ENCODE measurements at regions not wholly inside any gene's neighbourhood (a gene's known extent, or its start where the extent isn't known, plus 50 kb on each side); places are given as distances from the start of the nearest gene placed in this dataset.

DNA sequence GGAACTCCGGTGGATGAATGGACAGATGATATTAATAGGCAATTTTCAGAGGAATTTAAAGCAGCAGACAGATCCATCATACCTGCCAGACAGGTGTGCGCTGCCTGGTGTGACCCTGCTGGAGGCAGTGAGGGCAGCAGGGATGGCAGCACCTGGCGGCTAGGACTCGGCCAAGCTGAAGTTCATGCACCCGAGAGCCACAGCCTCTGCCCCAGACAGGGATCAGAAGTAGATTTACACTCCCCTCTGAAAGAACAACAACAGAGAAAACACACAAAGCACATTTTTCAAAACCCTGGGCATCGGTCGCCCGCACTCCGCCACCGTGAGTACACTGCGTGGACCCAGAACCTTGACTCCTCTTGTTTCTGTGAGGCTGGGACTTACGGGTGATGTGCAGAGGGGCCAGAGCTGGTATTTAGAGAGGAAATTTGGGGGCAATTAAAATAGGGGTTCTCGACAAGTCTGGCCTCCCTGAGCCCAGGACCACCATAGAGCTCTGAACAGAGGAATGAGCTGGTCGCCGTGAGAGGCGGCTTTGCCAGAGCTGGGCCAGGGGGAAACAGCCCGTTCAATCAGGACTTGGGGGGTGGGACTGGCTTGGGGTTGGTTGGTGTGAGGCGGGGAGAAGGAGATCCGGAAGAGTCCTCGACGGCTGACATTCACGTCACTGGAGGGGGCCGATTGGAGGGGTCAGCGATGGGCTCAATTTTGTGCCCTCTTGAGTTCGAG lies 101.0 kb downstream of the METRNL start:
- no peaks in the 10 kb centered on the region for H3K4me1 ChIP-seq (ENCODE audit: low read depth, poor library complexity, severe bottlenecking)
- TF ChIP-seq, protein P1, sequence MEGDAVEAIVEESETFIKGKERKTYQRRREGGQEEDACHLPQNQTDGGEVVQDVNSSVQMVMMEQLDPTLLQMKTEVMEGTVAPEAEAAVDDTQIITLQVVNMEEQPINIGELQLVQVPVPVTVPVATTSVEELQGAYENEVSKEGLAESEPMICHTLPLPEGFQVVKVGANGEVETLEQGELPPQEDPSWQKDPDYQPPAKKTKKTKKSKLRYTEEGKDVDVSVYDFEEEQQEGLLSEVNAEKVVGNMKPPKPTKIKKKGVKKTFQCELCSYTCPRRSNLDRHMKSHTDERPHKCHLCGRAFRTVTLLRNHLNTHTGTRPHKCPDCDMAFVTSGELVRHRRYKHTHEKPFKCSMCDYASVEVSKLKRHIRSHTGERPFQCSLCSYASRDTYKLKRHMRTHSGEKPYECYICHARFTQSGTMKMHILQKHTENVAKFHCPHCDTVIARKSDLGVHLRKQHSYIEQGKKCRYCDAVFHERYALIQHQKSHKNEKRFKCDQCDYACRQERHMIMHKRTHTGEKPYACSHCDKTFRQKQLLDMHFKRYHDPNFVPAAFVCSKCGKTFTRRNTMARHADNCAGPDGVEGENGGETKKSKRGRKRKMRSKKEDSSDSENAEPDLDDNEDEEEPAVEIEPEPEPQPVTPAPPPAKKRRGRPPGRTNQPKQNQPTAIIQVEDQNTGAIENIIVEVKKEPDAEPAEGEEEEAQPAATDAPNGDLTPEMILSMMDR (conservative IDR thresholded peaks at IDR 0.05; ENCODE audit: low read depth, low read length) = no peak
- H3K4me3 ChIP-seq (IDR thresholded peaks at IDR 0.05; ENCODE audit: insufficient read depth, low read depth, low read length) = no peak overlapping the region
- H3K79me2 ChIP-seq (ENCODE audit: insufficient read depth, low read depth) = no peaks in the 10 kb centered on the region
- no peak overlapping the region for H2AFZ ChIP-seq (ENCODE audit: low read depth)
- H3K4me2 ChIP-seq = no peak overlapping the region
- H3K36me3 ChIP-seq (ENCODE audit: insufficient read depth) = no peaks in the 10 kb centered on the region
- H3K27ac ChIP-seq = no peak overlapping the region
- H3K9ac ChIP-seq = no peak overlapping the region
- H3K27me3 ChIP-seq (ENCODE audit: insufficient read depth, low read depth) = peaks cover 79% of the 10 kb centered on the region
- no peaks in the 10 kb centered on the region for H4K20me1 ChIP-seq (ENCODE audit: insufficient read depth)

DNA sequence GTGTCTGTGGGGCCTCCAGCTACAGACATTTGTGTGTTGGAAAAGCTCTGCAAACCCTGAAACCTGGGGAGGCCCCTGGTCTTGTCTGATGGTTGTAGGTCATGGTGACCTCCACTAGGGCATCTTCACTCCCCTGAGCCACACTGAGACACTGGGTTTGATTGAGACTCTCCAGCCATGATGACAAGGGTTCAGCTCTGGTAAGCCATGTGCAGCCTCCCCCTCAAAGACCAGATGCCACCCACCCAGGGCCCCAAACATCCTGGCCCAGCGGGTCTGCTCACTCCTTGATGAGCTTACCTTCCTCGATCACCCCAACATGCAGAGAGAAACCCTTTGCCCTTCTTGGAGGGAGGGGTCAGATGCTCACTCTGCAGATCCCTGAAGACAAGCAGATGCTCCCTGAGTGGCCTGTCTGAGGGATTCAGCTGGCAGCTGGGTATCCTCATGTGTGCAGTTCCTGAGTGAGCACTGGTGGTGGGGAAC lies 101.6 kb downstream of the METRNL start:
- Histone ChIP-seq H3K4me3 (IDR thresholded peaks at IDR 0.05; ENCODE audit: insufficient read depth, low read depth, low read length) (no peak overlapping the region), H3K9ac (no peak overlapping the region), H3K36me3 (ENCODE audit: insufficient read depth) (no peaks in the 10 kb centered on the region), H3K27me3 (ENCODE audit: insufficient read depth, low read depth) (peaks cover 76% of the 10 kb centered on the region), H4K20me1 (ENCODE audit: insufficient read depth) (no peaks in the 10 kb centered on the region), H3K79me2 (ENCODE audit: insufficient read depth, low read depth) (no peaks in the 10 kb centered on the region), H2AFZ (ENCODE audit: low read depth) (no peak overlapping the region), H3K4me1 (ENCODE audit: low read depth, poor library complexity, severe bottlenecking) (no peaks in the 10 kb centered on the region), H3K27ac (no peak overlapping the region), H3K4me2 (no peak overlapping the region)
- TF ChIP-seq, protein P1 (conservative IDR thresholded peaks at IDR 0.05; ENCODE audit: low read depth, low read length) = no peak

GRCh38 chr17:83181991-83182619 lies 102.7 kb downstream of the METRNL start:
- Histone ChIP-seq H3K4me2 (no peak overlapping the region), H3K27ac (no peak overlapping the region)
- TF ChIP-seq, protein P1 (conservative IDR thresholded peaks at IDR 0.05; ENCODE audit: low read depth, low read length) = no peak

GRCh38 chr17:83182620-83183101 lies 103.3 kb downstream of the METRNL start:
- H2AFZ ChIP-seq (ENCODE audit: low read depth) = no peak overlapping the region
- TF ChIP-seq, protein P1 (conservative IDR thresholded peaks at IDR 0.05; ENCODE audit: low read depth, low read length) = no peak
- H3K4me1 ChIP-seq (ENCODE audit: low read depth, poor library complexity, severe bottlenecking) = no peaks in the 10 kb centered on the region
- H3K4me2 ChIP-seq = no peak overlapping the region
- no peak overlapping the region for H3K9ac ChIP-seq
- no peak overlapping the region for H3K27ac ChIP-seq
- H3K4me3 ChIP-seq (IDR thresholded peaks at IDR 0.05; ENCODE audit: insufficient read depth, low read depth, low read length) = no peak overlapping the region
- peaks cover 60% of the 10 kb centered on the region for H3K27me3 ChIP-seq (ENCODE audit: insufficient read depth, low read depth)
- H3K36me3 ChIP-seq (ENCODE audit: insufficient read depth) = no peaks in the 10 kb centered on the region
- H3K79me2 ChIP-seq (ENCODE audit: insufficient read depth, low read depth) = no peaks in the 10 kb centered on the region
- no peaks in the 10 kb centered on the region for H4K20me1 ChIP-seq (ENCODE audit: insufficient read depth)

More at GRCh38 chr17:83181991-83182619, 102.7 kb downstream of the METRNL start:
- no peaks in the 10 kb centered on the region for H3K79me2 ChIP-seq (ENCODE audit: insufficient read depth, low read depth)
- H3K9ac ChIP-seq = no peak overlapping the region
- no peaks in the 10 kb centered on the region for H3K4me1 ChIP-seq (ENCODE audit: low read depth, poor library complexity, severe bottlenecking)
- H3K4me3 ChIP-seq (IDR thresholded peaks at IDR 0.05; ENCODE audit: insufficient read depth, low read depth, low read length) = no peak overlapping the region
- H4K20me1 ChIP-seq (ENCODE audit: insufficient read depth) = no peaks in the 10 kb centered on the region
- H3K27me3 ChIP-seq (ENCODE audit: insufficient read depth, low read depth) = peaks cover 65% of the 10 kb centered on the region
- H2AFZ ChIP-seq (ENCODE audit: low read depth) = no peak overlapping the region
- H3K36me3 ChIP-seq (ENCODE audit: insufficient read depth) = no peaks in the 10 kb centered on the region
